ENCODE measurements at regions not wholly inside any gene's neighbourhood (a gene's known extent, or its start where the extent isn't known, plus 50 kb on each side); places are given as distances from the start of the nearest gene placed in this dataset.

- Histone ChIP-seq H3K9me3 (peaks cover 0 to 13% (median 0%) of the 10 kb centered on the region in 12 donors), H3K27me3 (no peaks in the 10 kb centered on the region), H3K4me3 (no peak overlapping the region), H3K27ac (no peak overlapping the region), H3K4me1 (no peaks in the 10 kb centered on the region), H3K36me3 (no peaks in the 10 kb centered on the region)
- DNase-seq (no peak), ATAC-seq (no peak)
- intact Hi-C loops (cut with DNase I) = no loop called here
- TF ChIP-seq POLR2A (IDR thresholded peaks at IDR 0.05) = no peak
- no peak for TF ChIP-seq CTCF (IDR thresholded peaks at IDR 0.05)
- WGBS, 4 donors = 48 to 60% (median 49%) methylated on average over 3 of the region's 3 CpGs
Measured at GRCh38 chr2:35510636-35511035, 844.9 kb upstream of the CRIM1 start.

- ATAC-seq = no peak
- WGBS, 4 donors = 62 to 79% (median 69%) methylated on average over 2 of the region's 2 CpGs
- TF ChIP-seq CTCF (IDR thresholded peaks at IDR 0.05) (no peak), POLR2A (IDR thresholded peaks at IDR 0.05) (no peak)
Measured at GRCh38 chr2:35508601-35509000, 847.0 kb upstream of the CRIM1 start.

GRCh38 chr2:35504419-35504818, 851.2 kb upstream of the CRIM1 start:
- intact Hi-C loops (cut with DNase I) = no loop called here
- no peak for TF ChIP-seq CTCF (IDR thresholded peaks at IDR 0.05)
- TF ChIP-seq POLR2A (IDR thresholded peaks at IDR 0.05) = no peak
- DNase-seq (no peak), ATAC-seq (no peak)
- H3K27ac ChIP-seq = no peak overlapping the region
- no peaks in the 10 kb centered on the region for H3K9me3 ChIP-seq
- H3K27me3 ChIP-seq = no peaks in the 10 kb centered on the region
- H3K36me3 ChIP-seq = no peaks in the 10 kb centered on the region
- WGBS, 4 donors = 64 to 81% (median 76%) methylated on average over 3 of the region's 3 CpGs
- no peaks in the 10 kb centered on the region for H3K4me1 ChIP-seq
- no peak overlapping the region for H3K4me3 ChIP-seq

More at GRCh38 chr2:35508601-35509000, 847.0 kb upstream of the CRIM1 start:
- no peak for DNase-seq
- H3K9me3 ChIP-seq = peaks cover 0 to 13% (median 0%) of the 10 kb centered on the region in 12 donors
- no peaks in the 10 kb centered on the region for H3K27me3 ChIP-seq
- no peaks in the 10 kb centered on the region for H3K36me3 ChIP-seq
- intact Hi-C loops (cut with DNase I) = no loop called here
- no peak overlapping the region for H3K4me3 ChIP-seq
- H3K27ac ChIP-seq = no peak overlapping the region
- no peaks in the 10 kb centered on the region for H3K4me1 ChIP-seq

GRCh38 chr2:35503738-35504199, 851.8 kb upstream of the CRIM1 start:
- Histone ChIP-seq H3K9me3 (peaks cover 0 to 2% (median 0%) of the 10 kb centered on the region in 12 donors), H3K4me1 (no peaks in the 10 kb centered on the region), H3K4me3 (no peak overlapping the region), H3K27me3 (no peaks in the 10 kb centered on the region), H3K27ac (no peak overlapping the region), H3K36me3 (no peaks in the 10 kb centered on the region)
- ATAC-seq (no peak), DNase-seq (no peak)
- intact Hi-C loops (cut with DNase I) = no loop called here
- no peak for TF ChIP-seq POLR2A (IDR thresholded peaks at IDR 0.05)
- no peak for TF ChIP-seq CTCF (IDR thresholded peaks at IDR 0.05)
- WGBS, 4 donors = 55 to 67% (median 60%) methylated on average over 1 of the region's 1 CpG
